H9 (cell line): ENCODE measurements at regions not wholly inside any gene's neighbourhood (a gene's known extent, or its start where the extent isn't known, plus 50 kb on each side); places are given as distances from the start of the nearest gene placed in this dataset.

Experiments
- DNase-seq: peaks from one replicate; pipeline ENCODE4 v3.0.0-alpha.2; 2017
- H2AFZ ChIP-seq: one replicate; pipeline ENCODE4 v1.6.1; 2013; ENCODE audit warnings: mild to moderate bottlenecking, low read length, control low read depth, moderate library complexity
- H2AK5ac ChIP-seq: 2 replicates; pipeline ENCODE4 v1.6.1; 2013; ENCODE audit warnings: low read length, control low read depth, mixed read lengths; ENCODE audit not compliant: insufficient read length
- H2BK120ac ChIP-seq: one replicate; pipeline ENCODE4 v1.6.1; 2013; ENCODE audit warnings: low read depth, mild to moderate bottlenecking, low read length, control low read depth, inconsistent platforms; ENCODE audit not compliant: poor library complexity, severe bottlenecking
- H2BK12ac ChIP-seq: 2 replicates; pipeline ENCODE4 v1.6.1; 2013; ENCODE audit warnings: low read length, control low read depth, mixed read lengths, low read depth; ENCODE audit not compliant: insufficient read length
- H2BK15ac ChIP-seq: 2 replicates; pipeline ENCODE4 v1.6.1; 2013; ENCODE audit warnings: low read depth, low read length, control low read depth
- H2BK20ac ChIP-seq: one replicate; pipeline ENCODE4 v1.6.1; 2013; ENCODE audit warnings: low read depth, mild to moderate bottlenecking, low read length, control low read depth, inconsistent platforms; ENCODE audit not compliant: poor library complexity, severe bottlenecking
- H2BK5ac ChIP-seq: 2 replicates; pipeline ENCODE4 v1.6.1; 2013; ENCODE audit warnings: low read length, control low read depth, mixed read lengths; ENCODE audit not compliant: insufficient read length
- H3K14ac ChIP-seq: 2 replicates; pipeline ENCODE4 v1.6.1; 2013; ENCODE audit warnings: low read length, control low read depth; ENCODE audit not compliant: insufficient read depth
- H3K18ac ChIP-seq: 2 replicates; pipeline ENCODE4 v1.6.1; 2013; ENCODE audit warnings: low read depth, mild to moderate bottlenecking, mixed read lengths, low read length, control low read depth; ENCODE audit not compliant: insufficient read length
- H3K23ac ChIP-seq: 2 replicates; pipeline ENCODE4 v1.6.1; 2013; ENCODE audit warnings: low read length, control low read depth, mixed read lengths, low read depth; ENCODE audit not compliant: insufficient read length
- H3K23me2 ChIP-seq: 2 replicates; pipeline ENCODE4 v1.6.1; 2013; ENCODE audit warnings: low read depth, mild to moderate bottlenecking, mixed read lengths, low read length, control low read depth; ENCODE audit not compliant: insufficient read length, poor library complexity, severe bottlenecking
- H3K27ac ChIP-seq: 2 replicates; pipeline ENCODE4 v1.5.1; 2013; ENCODE audit warnings: low read length, control low read depth, mixed read lengths, low read depth; ENCODE audit not compliant: insufficient read length
- H3K27me3 ChIP-seq: 2 replicates; pipeline ENCODE4 v1.6.1; 2013; ENCODE audit warnings: low read length, control low read depth, inconsistent platforms; ENCODE audit not compliant: insufficient read depth
- H3K4ac ChIP-seq: 2 replicates; pipeline ENCODE4 v1.6.1; 2013; ENCODE audit warnings: low read depth, mild to moderate bottlenecking, control low read depth, inconsistent platforms, low read length, moderate library complexity
- H3K4me1 ChIP-seq: 2 replicates; pipeline ENCODE4 v1.6.1; 2013; ENCODE audit warnings: low read length, control low read depth, inconsistent platforms; ENCODE audit not compliant: insufficient read depth
- H3K4me2 ChIP-seq: 2 replicates; pipeline ENCODE4 v1.6.1; 2013; ENCODE audit warnings: low read length, control low read depth, mixed read lengths; ENCODE audit not compliant: insufficient read length, insufficient read depth
- H3K56ac ChIP-seq: 2 replicates; pipeline ENCODE4 v1.6.1; 2013; ENCODE audit warnings: low read depth, mild to moderate bottlenecking, mixed read lengths, low read length, control low read depth; ENCODE audit not compliant: insufficient read length
- H3K79me1 ChIP-seq: 2 replicates; pipeline ENCODE4 v1.6.1; 2013; ENCODE audit warnings: low read depth, mild to moderate bottlenecking, moderate library complexity, low read length, control low read depth, inconsistent platforms; ENCODE audit not compliant: insufficient read depth, poor library complexity, severe bottlenecking
- H3K79me2 ChIP-seq: 2 replicates; pipeline ENCODE4 v1.6.1; 2013; ENCODE audit warnings: low read length, control low read depth, inconsistent platforms; ENCODE audit not compliant: insufficient read depth
- H3K9ac ChIP-seq: 2 replicates; pipeline ENCODE4 v1.6.1; 2013; ENCODE audit warnings: low read length, control low read depth, mixed read lengths; ENCODE audit not compliant: insufficient read length; ENCODE audit errors: extremely low read depth
- H3K9me3 ChIP-seq: one replicate; pipeline ENCODE4 v1.6.1; 2013; ENCODE audit warnings: low read depth, low read length, inconsistent platforms; ENCODE audit not compliant: control insufficient read depth
- H3T11ph ChIP-seq: one replicate; pipeline ENCODE4 v1.6.1; 2013; ENCODE audit warnings: mild to moderate bottlenecking, low read length, control low read depth, inconsistent platforms
- H4K20me1 ChIP-seq: one replicate; pipeline ENCODE4 v1.6.1; 2013; ENCODE audit not compliant: control insufficient read depth, insufficient read length, insufficient read depth
- H4K5ac ChIP-seq: 2 replicates; pipeline ENCODE4 v1.6.1; 2013; ENCODE audit warnings: low read depth, mild to moderate bottlenecking, mixed read lengths, low read length, control low read depth; ENCODE audit not compliant: insufficient read length
- H4K8ac ChIP-seq: replicated peaks from 2 replicates; pipeline ENCODE4 v1.6.1; 2013; ENCODE audit warnings: low read length, control low read depth, mixed read lengths, low read depth; ENCODE audit not compliant: insufficient read length
- H4K91ac ChIP-seq: 2 replicates; pipeline ENCODE4 v1.6.1; 2013; ENCODE audit warnings: low read depth, mild to moderate bottlenecking, moderate library complexity, mixed read lengths, low read length, control low read depth; ENCODE audit not compliant: insufficient read length
- H3K27ac Mint-ChIP-seq, 3 experiments: 2 replicates in 2 of 3; 3 replicates in 1 of 3; pipeline ENCODE4 v1.8.0; 2020 to 2021; ENCODE audit warnings: mixed read lengths in 3 of 3, mild to moderate bottlenecking in 1 of 3, moderate library complexity in 1 of 3
- H3K27me3 Mint-ChIP-seq: 2 replicates; pipeline ENCODE4 v1.8.0; 2021; ENCODE audit warnings: low read depth, mild to moderate bottlenecking, moderate library complexity, mixed read lengths
- H3K36me3 Mint-ChIP-seq, 3 experiments: 2 replicates in 2 of 3; 3 replicates in 1 of 3; pipeline ENCODE4 v1.8.0; 2020 to 2021; ENCODE audit warnings: low read depth in 3 of 3, mixed read lengths in 3 of 3; ENCODE audit not compliant: insufficient read depth in 1 of 3
- H3K4me1 Mint-ChIP-seq, 2 experiments: 2 replicates each; pipeline ENCODE4 v1.8.0; 2020; ENCODE audit warnings: mixed read lengths in 2 of 2
- H3K4me3 Mint-ChIP-seq, 2 experiments: 2 replicates in 1 of 2; 3 replicates in 1 of 2; pipeline ENCODE4 v1.8.0; 2020 to 2021; ENCODE audit warnings: mild to moderate bottlenecking in 2 of 2, mixed read lengths in 2 of 2, moderate library complexity in 1 of 2
- H3K9me3 Mint-ChIP-seq, 2 experiments: 2 replicates in 1 of 2; 3 replicates in 1 of 2; pipeline ENCODE4 v1.8.0; 2020; ENCODE audit warnings: mild to moderate bottlenecking in 2 of 2, mixed read lengths in 2 of 2, moderate library complexity in 1 of 2
- CTCF ChIP-seq: fragments of 200-600 bp; sonication (generic); conservative IDR thresholded peaks from 3 replicates; pipeline ENCODE4 v1.8.0; 2021; ENCODE audit warnings: antibody characterized with exemption, mild to moderate bottlenecking
- WGBS: extraction: QIAGEN DNeasy Blood & Tissue Kit; methylation state at CpG from one replicate; pipeline ENCODE4 v1.1.7; 2013; ENCODE audit warnings: missing lambda C conversion rate, low lambda C conversion rate, mixed read lengths; ENCODE audit not compliant: insufficient read length; ENCODE audit errors: extremely low coverage; 5-methylcytosine and 5-hydroxymethylcytosine counted together

GRCh38 chr3:117688583-117688982 is 979.0 kb downstream of the TUSC7 start:
- no peak overlapping the region for H3K9ac ChIP-seq
- no peaks in the 10 kb centered on the region for H3K79me2 ChIP-seq
- H2BK15ac ChIP-seq: no peak overlapping the region
- Mint-ChIP-seq H3K36me3 (no peaks in the 10 kb centered on the region), H3K9me3 (no peaks in the 10 kb centered on the region), H3K27me3 (no peaks in the 10 kb centered on the region; the same call in 1 of the 2 replicates), H3K4me3 (no peak overlapping the region), H3K27ac (no peak overlapping the region; a peak in 1 of 7 replicates), H3K4me1 (peaks cover 16 to 23% of the 10 kb centered on the region in 2 experiments)
- no peak overlapping the region for H2AK5ac ChIP-seq
- H2BK20ac ChIP-seq: no peak overlapping the region
- no peaks in the 10 kb centered on the region for H3K23me2 ChIP-seq
- no peak overlapping the region for H2BK12ac ChIP-seq
- no peak overlapping the region for H3K27ac ChIP-seq
- H2BK120ac ChIP-seq: no peak overlapping the region
- no peaks in the 10 kb centered on the region for H3K27me3 ChIP-seq
- H3K14ac ChIP-seq: no peak overlapping the region
- H3K56ac ChIP-seq: no peak overlapping the region
- H3K18ac ChIP-seq: no peak overlapping the region
- peak; percentile 38 for DNase-seq
- no peak overlapping the region for H4K5ac ChIP-seq
- no peak overlapping the region for H3T11ph ChIP-seq
- no peak for TF ChIP-seq CTCF
- no CpG with 5 or more reads among the region's 3 CpGs for WGBS
- H3K9me3 ChIP-seq: no peaks in the 10 kb centered on the region
- H4K8ac ChIP-seq: no peak overlapping the region
- H3K79me1 ChIP-seq: no peaks in the 10 kb centered on the region
- no peaks in the 10 kb centered on the region for H3K4me1 ChIP-seq
- H2BK5ac ChIP-seq: no peak overlapping the region
- H4K20me1 ChIP-seq: no peaks in the 10 kb centered on the region
- H2AFZ ChIP-seq: no peak overlapping the region
- H3K4ac ChIP-seq: no peak overlapping the region
- no peak overlapping the region for H4K91ac ChIP-seq
- H3K4me2 ChIP-seq: no peak overlapping the region
- H3K23ac ChIP-seq: no peak overlapping the region
